CD4-positive, alpha-beta memory T cell (primary cell): ENCODE measurements at regions not wholly inside any gene's neighbourhood (a gene's known extent, or its start where the extent isn't known, plus 50 kb on each side); places are given as distances from the start of the nearest gene placed in this dataset.

Experiments
- CTCF ChIA-PET: fragments of 350-600 bp; sonication (Branson Sonifier 250); formaldehyde crosslinking; loops from one replicate; lab custom pipeline; 2021; ENCODE audit warnings: inconsistent platforms; ENCODE audit not compliant: partially characterized antibody; lab: Charles Lee
- POLR2A ChIA-PET: fragments of 350-600 bp; sonication (Branson Sonifier 250); formaldehyde crosslinking; loops from one replicate; lab custom pipeline; 2021; ENCODE audit not compliant: partially characterized antibody; lab: Charles Lee
- DNase-seq, 5 donors: peaks; one replicate each; pipeline versions ENCODE4 v3.0.0 to v3.0.0-alpha.2; 2020 to 2022; ENCODE audit warnings: mixed read lengths in 1 of 5
- H3K27ac ChIP-seq: one replicate; pipeline ENCODE4 v1.7.0; 2013; ENCODE audit warnings: low read depth, low read length
- H3K27me3 ChIP-seq: 2 replicates; pipeline ENCODE4 v1.7.0; 2013; ENCODE audit warnings: mild to moderate bottlenecking, low read length, moderate library complexity; ENCODE audit not compliant: insufficient read depth
- H3K36me3 ChIP-seq: 2 replicates; pipeline ENCODE4 v1.7.0; 2013; ENCODE audit warnings: mild to moderate bottlenecking, low read length, moderate library complexity; ENCODE audit not compliant: insufficient read depth
- H3K4me1 ChIP-seq: 2 replicates; pipeline ENCODE4 v1.7.0; 2013; ENCODE audit warnings: mild to moderate bottlenecking, low read length, moderate library complexity; ENCODE audit not compliant: insufficient read depth
- H3K4me3 ChIP-seq, 2 donors: one replicate each; pipeline ENCODE4 v1.7.0; 2013; ENCODE audit warnings: low read length in 2 of 2, mild to moderate bottlenecking in 1 of 2
- H3K9me3 ChIP-seq, 2 donors: one replicate each; pipeline ENCODE4 v1.7.0; 2013; ENCODE audit warnings: low read length in 2 of 2, control low read depth in 1 of 2; ENCODE audit not compliant: control insufficient read depth in 1 of 2
- H3K27ac Mint-ChIP-seq, 7 donors: one replicate each; pipeline ENCODE4 v1.8.0; 2020 to 2021; ENCODE audit warnings: mixed read lengths in 7 of 7, mild to moderate bottlenecking in 6 of 7, inconsistent platforms in 3 of 7, moderate library complexity in 3 of 7
- H3K27me3 Mint-ChIP-seq, 2 donors: one replicate each; pipeline ENCODE4 v1.8.0; 2020 to 2021; ENCODE audit warnings: mixed read lengths in 2 of 2
- H3K36me3 Mint-ChIP-seq, 2 donors: one replicate each; pipeline ENCODE4 v1.8.0; 2020 to 2021; ENCODE audit warnings: mixed read lengths in 2 of 2, inconsistent platforms in 1 of 2, mild to moderate bottlenecking in 1 of 2
- H3K4me1 Mint-ChIP-seq, 4 donors: one replicate each; pipeline ENCODE4 v1.8.0; 2020 to 2021; ENCODE audit warnings: mixed read lengths in 4 of 4, mild to moderate bottlenecking in 1 of 4
- H3K4me3 Mint-ChIP-seq, 8 donors: one replicate each; pipeline ENCODE4 v1.8.0; 2020 to 2021; ENCODE audit warnings: mixed read lengths in 8 of 8, mild to moderate bottlenecking in 7 of 8, moderate library complexity in 6 of 8, inconsistent platforms in 3 of 8
- H3K9me3 Mint-ChIP-seq, 8 donors: one replicate each; pipeline ENCODE4 v1.8.0; 2020 to 2021; ENCODE audit warnings: mixed read lengths in 8 of 8, mild to moderate bottlenecking in 5 of 8, inconsistent platforms in 3 of 8, moderate library complexity in 1 of 8
- intact Hi-C: fragments of 100-400 bp; cut with micrococcal nuclease; formaldehyde crosslinking; loops from one replicate; pipeline ENCODE4 v1.15.1; 2023

DNA sequence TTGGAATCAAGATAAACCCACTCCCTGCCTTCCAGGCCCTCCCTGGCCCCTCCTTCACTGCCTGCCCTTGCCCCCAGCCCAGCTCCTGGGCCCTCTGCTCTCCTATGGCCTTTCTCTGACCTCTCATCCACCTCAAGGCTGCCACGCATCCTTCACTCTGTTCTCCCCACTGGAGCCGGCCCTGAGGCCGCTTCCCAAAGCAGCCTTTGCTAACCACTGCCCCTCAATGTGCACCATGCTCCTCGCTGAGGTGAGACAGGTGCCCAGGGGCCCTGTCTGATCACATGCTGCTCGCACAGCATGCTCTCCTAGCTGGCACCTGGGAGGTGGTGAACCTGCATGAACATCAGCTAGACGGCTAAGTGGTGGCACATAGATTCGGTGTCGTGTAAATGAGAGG lies 138.5 kb upstream of the RET start:
- H3K4me3 Mint-ChIP-seq, result no peak overlapping the region
- no peaks in the 10 kb centered on the region for H3K36me3 ChIP-seq
- POLR2A ChIA-PET, result no interaction called here
- H3K27me3 Mint-ChIP-seq, result peaks cover 10 to 15% of the 10 kb centered on the region in 2 donors
- intact Hi-C loops, result no loop called here
- no peak for DNase-seq
- H3K36me3 Mint-ChIP-seq, result no peaks in the 10 kb centered on the region
- H3K9me3 ChIP-seq, result no peaks in the 10 kb centered on the region
- no peak overlapping the region for H3K4me3 ChIP-seq
- no peak overlapping the region for H3K27ac ChIP-seq
- no peaks in the 10 kb centered on the region for H3K27me3 ChIP-seq
- H3K9me3 Mint-ChIP-seq, result no peaks in the 10 kb centered on the region
- no peaks in the 10 kb centered on the region for H3K4me1 ChIP-seq
- CTCF ChIA-PET, result no interaction called here
- H3K4me1 Mint-ChIP-seq, result peaks cover 1 to 11% (median 6%) of the 10 kb centered on the region in 4 donors
- peak overlapping the region in 1 of 7 donors; percentile 62 for H3K27ac Mint-ChIP-seq

DNA sequence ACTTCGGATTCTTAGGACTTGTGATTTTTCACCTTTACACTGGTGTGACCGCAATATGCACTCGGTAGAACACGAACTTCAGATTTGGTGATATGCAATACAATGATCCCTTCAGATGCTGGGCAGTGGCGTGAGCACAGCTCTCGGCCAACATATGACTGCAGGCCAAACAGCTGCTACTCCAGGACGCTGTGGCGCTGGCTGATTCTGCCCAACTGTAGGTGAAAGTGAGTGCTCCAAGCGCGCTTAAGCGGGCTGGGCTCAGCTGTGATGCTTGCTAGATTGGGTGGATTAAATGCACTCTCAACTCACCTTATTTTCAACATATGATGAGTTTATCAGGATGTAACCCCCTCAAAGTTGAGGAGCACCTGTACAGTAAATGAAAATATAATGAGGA lies 137.6 kb upstream of the RET start:
- ChIA-PET CTCF (no interaction called here), POLR2A (no interaction called here)
- H3K27ac Mint-ChIP-seq, result no peak overlapping the region
- Histone ChIP-seq H3K27me3 (no peaks in the 10 kb centered on the region), H3K36me3 (no peaks in the 10 kb centered on the region), H3K4me3 (no peak overlapping the region), H3K9me3 (no peaks in the 10 kb centered on the region), H3K4me1 (no peaks in the 10 kb centered on the region), H3K27ac (no peak overlapping the region)
- peaks cover 10% of the 10 kb centered on the region in 2 donors for H3K27me3 Mint-ChIP-seq
- H3K4me3 Mint-ChIP-seq, result no peak overlapping the region
- H3K36me3 Mint-ChIP-seq, result no peaks in the 10 kb centered on the region
- intact Hi-C loops, result no loop called here
- DNase-seq, result no peak
- peaks cover 0 to 5% (median under 1%) of the 10 kb centered on the region in 4 donors for H3K4me1 Mint-ChIP-seq
- H3K9me3 Mint-ChIP-seq, result no peaks in the 10 kb centered on the region

DNA sequence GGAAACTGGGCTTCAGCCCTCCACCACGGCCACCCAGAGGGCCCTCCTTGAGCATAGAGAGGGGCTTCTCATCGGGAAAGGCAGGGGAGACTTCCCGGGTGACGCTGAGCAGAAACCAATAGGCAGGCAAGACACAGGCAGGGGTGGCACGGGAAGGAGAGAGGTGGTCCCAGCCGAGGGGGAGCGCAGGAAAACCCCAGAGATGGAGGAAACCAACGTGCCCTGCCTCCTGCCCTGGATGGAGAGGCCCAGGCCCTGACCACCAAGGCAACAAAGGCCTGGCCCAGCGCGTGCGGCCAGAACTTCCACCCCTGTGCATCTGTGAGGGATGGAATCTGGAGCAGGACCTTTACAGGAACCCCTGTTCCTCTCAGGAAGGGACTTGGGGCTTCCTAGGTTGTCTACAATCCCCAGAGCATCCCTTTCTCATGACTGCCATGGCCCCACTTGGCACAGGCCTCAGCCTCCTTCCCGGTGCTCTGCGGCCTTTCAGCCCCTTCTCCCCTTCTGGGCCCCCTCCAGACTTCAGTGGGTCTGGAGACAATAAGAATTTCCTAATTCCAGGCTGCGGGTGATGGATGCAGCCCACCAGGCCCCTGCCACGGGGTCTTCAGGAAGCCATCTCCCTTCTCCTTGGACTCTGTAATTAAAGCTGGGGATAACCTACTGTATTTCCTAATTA lies 137.0 kb upstream of the RET start:
- H3K4me3 Mint-ChIP-seq, result no peak overlapping the region
- Histone ChIP-seq H3K27ac (no peak overlapping the region), H3K4me3 (no peak overlapping the region), H3K27me3 (no peaks in the 10 kb centered on the region), H3K9me3 (no peaks in the 10 kb centered on the region), H3K4me1 (no peaks in the 10 kb centered on the region), H3K36me3 (no peaks in the 10 kb centered on the region)
- H3K4me1 Mint-ChIP-seq, result no peaks in the 10 kb centered on the region
- H3K27me3 Mint-ChIP-seq, result peaks cover 10% of the 10 kb centered on the region in 2 donors
- intact Hi-C loops, result no loop called here
- DNase-seq, result no peak
- no peaks in the 10 kb centered on the region for H3K9me3 Mint-ChIP-seq
- ChIA-PET POLR2A (no interaction called here), CTCF (no interaction called here)
- H3K36me3 Mint-ChIP-seq, result no peaks in the 10 kb centered on the region
- no peak overlapping the region for H3K27ac Mint-ChIP-seq

DNA sequence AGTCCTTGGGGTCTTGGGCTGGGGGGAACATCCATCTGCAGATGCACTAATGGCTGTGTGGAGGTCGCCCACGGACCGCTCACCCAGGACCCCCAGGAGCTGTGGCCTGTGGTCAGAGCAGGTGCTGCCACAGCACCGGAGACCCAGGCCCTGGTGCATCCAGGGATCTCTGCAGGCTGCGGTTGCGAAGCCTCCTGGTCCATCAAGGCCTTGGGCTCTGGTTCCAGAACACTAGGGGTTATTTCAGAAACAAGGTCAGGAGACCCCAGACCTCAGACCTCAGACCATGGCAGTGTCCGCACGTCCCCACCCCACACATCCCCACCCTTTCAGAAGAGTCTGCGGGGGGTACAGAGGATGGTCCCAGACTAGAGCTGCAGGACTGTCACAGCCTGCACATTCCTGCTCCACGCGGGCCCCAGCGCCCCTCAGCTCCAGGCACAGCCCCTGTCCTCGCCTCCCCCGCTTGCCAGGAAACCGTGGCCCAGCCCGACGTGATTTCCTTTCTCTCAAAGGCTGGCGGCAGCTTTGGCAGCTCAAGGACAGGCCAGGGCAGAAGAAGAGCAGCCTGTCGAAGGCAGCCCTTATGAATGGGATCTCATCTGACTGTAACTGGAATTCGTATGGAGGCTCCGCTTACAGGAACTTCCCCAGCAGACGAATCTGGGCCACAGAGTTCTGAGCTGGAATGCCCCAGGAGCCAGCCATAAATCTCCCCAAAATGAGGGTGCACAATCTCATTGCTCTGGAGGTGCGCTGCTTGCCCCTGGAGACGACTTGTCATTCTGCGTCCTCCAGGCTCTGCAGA lies 136.2 kb upstream of the RET start:
- no peaks in the 10 kb centered on the region for H3K9me3 Mint-ChIP-seq
- no peaks in the 10 kb centered on the region for H3K36me3 Mint-ChIP-seq
- no peak overlapping the region for H3K27ac ChIP-seq
- H3K9me3 ChIP-seq, result no peaks in the 10 kb centered on the region
- H3K27me3 ChIP-seq, result no peaks in the 10 kb centered on the region
- CTCF ChIA-PET, result no interaction called here
- intact Hi-C loops, result no loop called here
- H3K4me1 Mint-ChIP-seq, result no peaks in the 10 kb centered on the region
- no peaks in the 10 kb centered on the region for H3K36me3 ChIP-seq
- no peaks in the 10 kb centered on the region for H3K4me1 ChIP-seq
- no peak overlapping the region for H3K4me3 Mint-ChIP-seq
- DNase-seq, result no peak
- no peak overlapping the region for H3K4me3 ChIP-seq
- no peak overlapping the region for H3K27ac Mint-ChIP-seq
- POLR2A ChIA-PET, result no interaction called here
- peaks cover 7 to 10% of the 10 kb centered on the region in 2 donors for H3K27me3 Mint-ChIP-seq

DNA sequence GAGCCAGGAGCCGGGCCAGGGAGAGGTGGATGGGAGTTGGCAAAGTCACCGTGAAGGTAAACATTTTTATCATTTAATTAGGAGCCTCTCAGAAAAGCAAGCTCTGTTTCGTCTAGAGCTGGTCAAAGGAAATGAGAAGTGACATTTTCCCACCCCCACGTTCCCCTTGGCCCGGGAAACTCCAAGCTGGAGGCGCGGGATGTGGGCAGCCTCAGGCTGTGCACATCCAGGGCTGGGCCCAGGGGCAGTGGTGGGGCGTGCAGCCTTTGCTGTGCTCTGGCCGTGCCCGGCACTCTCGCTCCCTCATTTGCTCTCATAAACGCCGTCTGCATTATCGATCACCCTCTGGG lies 135.6 kb upstream of the RET start:
- H3K27ac Mint-ChIP-seq, result no peak overlapping the region
- no peaks in the 10 kb centered on the region for H3K9me3 ChIP-seq
- CTCF ChIA-PET, result no interaction called here

DNA sequence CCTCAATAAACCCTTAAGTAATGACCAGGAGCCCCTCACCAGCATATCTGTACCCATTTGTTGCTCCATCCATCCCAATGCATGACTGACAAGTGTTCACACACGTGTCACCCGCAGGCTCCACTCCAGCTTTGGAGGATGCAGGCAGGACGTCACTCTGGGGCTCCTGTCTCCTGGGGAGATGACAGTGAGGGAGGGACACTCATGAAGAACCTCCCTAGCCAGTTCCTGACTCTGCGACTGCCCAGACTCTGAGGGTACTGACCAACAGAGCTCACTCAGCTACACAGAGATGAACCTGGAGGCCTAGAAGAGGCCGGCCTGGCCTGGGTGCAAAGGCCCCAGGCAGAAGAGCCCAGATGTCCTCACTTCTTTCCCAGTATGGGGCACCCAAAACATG lies 135.1 kb upstream of the RET start:
- peaks cover 8 to 11% of the 10 kb centered on the region in 2 donors for H3K27me3 Mint-ChIP-seq

More for the DNA sequence above, 135.6 kb upstream of the RET start:
- POLR2A ChIA-PET, result no interaction called here
- Mint-ChIP-seq H3K27me3 (peaks cover 10 to 11% of the 10 kb centered on the region in 2 donors), H3K4me1 (no peaks in the 10 kb centered on the region), H3K4me3 (no peak overlapping the region), H3K9me3 (no peaks in the 10 kb centered on the region), H3K36me3 (no peaks in the 10 kb centered on the region)
- intact Hi-C loops, result no loop called here
- H3K4me1 ChIP-seq, result no peaks in the 10 kb centered on the region
- DNase-seq, result no peak
- H3K27me3 ChIP-seq, result no peaks in the 10 kb centered on the region
- no peaks in the 10 kb centered on the region for H3K36me3 ChIP-seq
- no peak overlapping the region for H3K4me3 ChIP-seq
- H3K27ac ChIP-seq, result no peak overlapping the region

DNA sequence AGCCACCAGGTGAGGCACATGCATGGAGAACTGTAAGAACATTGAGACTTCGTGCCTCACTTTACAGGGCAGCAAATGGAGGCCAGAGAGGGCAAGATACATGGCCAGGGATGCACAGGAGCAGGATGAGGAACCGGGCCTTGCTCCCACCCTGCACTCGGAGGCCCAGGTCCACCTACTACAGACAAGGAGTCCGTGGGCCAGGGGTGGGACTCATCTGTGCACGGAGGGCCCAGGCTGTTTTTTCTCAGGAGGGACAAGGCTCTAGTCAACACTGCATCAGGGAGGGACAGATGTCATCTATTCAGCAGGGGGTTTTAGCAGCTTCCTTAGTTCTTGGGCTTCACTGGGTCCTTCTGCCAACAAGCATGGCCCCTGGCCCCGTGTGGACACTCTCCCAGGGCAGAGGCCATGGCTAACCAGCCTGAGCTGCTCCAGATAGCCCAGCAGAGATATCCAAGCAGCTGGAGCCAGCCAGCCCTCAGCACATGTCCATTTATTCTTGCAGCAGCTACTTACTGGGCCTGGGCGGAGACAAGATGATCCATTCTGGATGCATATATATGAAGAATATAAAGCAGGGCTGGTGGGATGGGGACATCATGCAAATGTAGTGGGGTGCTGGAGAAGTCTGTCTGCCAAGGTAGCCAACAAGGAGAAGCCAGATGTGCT lies 134.5 kb upstream of the RET start:
- H3K4me1 Mint-ChIP-seq, result no peaks in the 10 kb centered on the region
- H3K4me3 ChIP-seq, result no peak overlapping the region
- H3K27ac Mint-ChIP-seq, result no peak overlapping the region
- H3K9me3 Mint-ChIP-seq, result peaks cover 0 to 2% (median 0%) of the 10 kb centered on the region in 8 donors
- no peak overlapping the region for H3K27ac ChIP-seq
- no peaks in the 10 kb centered on the region for H3K36me3 ChIP-seq
- H3K36me3 Mint-ChIP-seq, result no peaks in the 10 kb centered on the region
- no peaks in the 10 kb centered on the region for H3K4me1 ChIP-seq
- no peaks in the 10 kb centered on the region for H3K27me3 ChIP-seq
- CTCF ChIA-PET, result no interaction called here
- no peaks in the 10 kb centered on the region for H3K9me3 ChIP-seq
- POLR2A ChIA-PET, result no interaction called here
- intact Hi-C loops, result no loop called here
- H3K4me3 Mint-ChIP-seq, result no peak overlapping the region
- H3K27me3 Mint-ChIP-seq, result peaks cover 8 to 11% of the 10 kb centered on the region in 2 donors
- no peak for DNase-seq

More for the DNA sequence above, 135.1 kb upstream of the RET start:
- no peak for DNase-seq
- no peaks in the 10 kb centered on the region for H3K4me1 Mint-ChIP-seq
- ChIA-PET POLR2A (no interaction called here), CTCF (no interaction called here)
- Histone ChIP-seq H3K4me3 (no peak overlapping the region), H3K4me1 (no peaks in the 10 kb centered on the region), H3K27me3 (no peaks in the 10 kb centered on the region), H3K9me3 (no peaks in the 10 kb centered on the region), H3K36me3 (no peaks in the 10 kb centered on the region), H3K27ac (no peak overlapping the region)
- H3K36me3 Mint-ChIP-seq, result no peaks in the 10 kb centered on the region
- H3K4me3 Mint-ChIP-seq, result no peak overlapping the region
- H3K9me3 Mint-ChIP-seq, result no peaks in the 10 kb centered on the region
- no peak overlapping the region for H3K27ac Mint-ChIP-seq
- intact Hi-C loops, result no loop called here
